ENCODE measurements at regions not wholly inside any gene's neighbourhood (a gene's known extent, or its start where the extent isn't known, plus 50 kb on each side); places are given as distances from the start of the nearest gene placed in this dataset.

GRCh38 chr7:41809529-41809939, 106.6 kb upstream of the INHBA start:
- DNase-seq (ENCODE audit: low read depth), result peak; percentile 59
- H3K4me3 ChIP-seq (ENCODE audit: low read depth, low read length), result no peak overlapping the region

- DNase-seq (ENCODE audit: low read depth), result no peak
- H3K4me3 ChIP-seq (ENCODE audit: low read depth, low read length), result no peak overlapping the region
Observed at GRCh38 chr7:41809116-41809515, 106.2 kb upstream of the INHBA start.

GRCh38 chr7:41808541-41808940, 105.7 kb upstream of the INHBA start:
- no peak overlapping the region for H3K4me3 ChIP-seq (ENCODE audit: low read depth, low read length)
- no peak for DNase-seq (ENCODE audit: low read depth)

- no peak for DNase-seq (ENCODE audit: low read depth)
- H3K4me3 ChIP-seq (ENCODE audit: low read depth, low read length), result no peak overlapping the region
Observed at GRCh38 chr7:41803569-41803968, 100.7 kb upstream of the INHBA start.

GRCh38 chr7:41796331-41796730, 93.4 kb upstream of the INHBA start:
- H3K4me3 ChIP-seq (ENCODE audit: low read depth, low read length), result no peak overlapping the region
- peak; percentile 4 for DNase-seq (ENCODE audit: low read depth)

- DNase-seq (ENCODE audit: low read depth), result no peak
- no peak overlapping the region for H3K4me3 ChIP-seq (ENCODE audit: low read depth, low read length)
Observed at GRCh38 chr7:41795276-41795833, 92.5 kb upstream of the INHBA start.

- DNase-seq (ENCODE audit: low read depth), result no peak
- H3K4me3 ChIP-seq (ENCODE audit: low read depth, low read length), result no peak overlapping the region
Observed at GRCh38 chr7:41793556-41793955, 90.7 kb upstream of the INHBA start.

GRCh38 chr7:41792120-41792519, 89.2 kb upstream of the INHBA start:
- peak; percentile 5 for DNase-seq (ENCODE audit: low read depth)
- no peak overlapping the region for H3K4me3 ChIP-seq (ENCODE audit: low read depth, low read length)

DNA sequence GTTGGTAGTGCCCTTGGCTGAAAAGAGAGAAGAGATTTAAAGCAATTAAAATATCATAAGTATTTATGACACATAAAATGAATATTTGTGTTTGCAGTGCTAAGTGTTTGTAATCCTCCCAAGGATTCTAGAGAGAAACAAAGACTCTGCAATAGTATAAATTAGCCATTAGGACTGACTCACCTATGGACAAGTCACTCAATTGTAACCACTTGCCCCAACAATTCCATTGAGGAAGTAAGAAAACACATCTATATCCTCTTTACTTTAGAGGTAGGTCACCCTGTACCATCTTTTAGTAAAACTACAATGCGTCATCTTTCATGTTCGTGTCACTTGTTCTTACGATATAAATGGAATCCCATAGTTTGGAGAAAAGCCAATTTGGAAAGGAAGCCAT, 85.7 kb upstream of the INHBA start:
- DNase-seq (ENCODE audit: low read depth), result no peak
- H3K4me3 ChIP-seq (ENCODE audit: low read depth, low read length), result no peak overlapping the region

GRCh38 chr7:41787651-41788350, 84.9 kb upstream of the INHBA start:
- DNase-seq (ENCODE audit: low read depth), result no peak
- H3K4me3 ChIP-seq (ENCODE audit: low read depth, low read length), result no peak overlapping the region

DNA sequence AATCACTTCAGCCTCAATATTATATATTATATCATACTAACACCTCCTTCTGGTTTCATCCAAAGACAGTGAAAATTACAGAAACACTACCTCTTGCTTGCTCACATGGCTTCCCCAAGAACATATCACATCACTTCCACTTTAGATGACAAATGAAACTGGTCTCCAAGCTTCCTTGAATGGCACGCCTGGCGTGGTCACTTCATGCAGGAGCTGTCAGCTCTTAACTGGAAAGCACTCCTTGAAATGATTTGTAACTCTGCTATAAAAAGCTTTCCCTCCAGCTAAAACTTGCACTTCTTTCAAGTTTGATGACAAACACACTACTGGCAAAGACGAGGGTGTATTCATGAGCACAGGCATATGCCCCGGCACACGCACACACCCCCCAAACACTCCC, 84.1 kb upstream of the INHBA start:
- DNase-seq (ENCODE audit: low read depth), result no peak
- no peak overlapping the region for H3K4me3 ChIP-seq (ENCODE audit: low read depth, low read length)

DNA sequence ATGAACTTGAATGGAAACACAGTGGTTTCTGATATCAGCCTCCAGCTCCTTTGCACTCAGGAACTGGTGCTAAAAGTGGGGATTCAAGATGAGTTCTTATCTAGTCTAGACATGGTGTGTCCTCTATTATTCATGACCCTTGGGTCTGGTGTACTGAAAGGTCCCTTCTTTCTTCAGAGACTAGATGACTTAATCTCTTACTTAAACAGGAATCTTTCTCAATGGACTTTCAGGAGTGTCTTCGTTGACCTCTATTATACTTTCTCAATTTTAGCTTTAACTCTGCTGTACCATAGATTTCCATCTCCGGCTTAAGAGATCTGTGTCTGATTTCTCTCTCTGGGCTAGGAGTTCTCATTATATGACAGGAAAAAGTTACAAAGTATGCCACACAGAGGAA, 83.5 kb upstream of the INHBA start:
- DNase-seq (ENCODE audit: low read depth), result no peak
- H3K4me3 ChIP-seq (ENCODE audit: low read depth, low read length), result no peak overlapping the region

- DNase-seq (ENCODE audit: low read depth), result no peak
Observed at GRCh38 chr7:41785840-41786239, 83.0 kb upstream of the INHBA start.

DNA sequence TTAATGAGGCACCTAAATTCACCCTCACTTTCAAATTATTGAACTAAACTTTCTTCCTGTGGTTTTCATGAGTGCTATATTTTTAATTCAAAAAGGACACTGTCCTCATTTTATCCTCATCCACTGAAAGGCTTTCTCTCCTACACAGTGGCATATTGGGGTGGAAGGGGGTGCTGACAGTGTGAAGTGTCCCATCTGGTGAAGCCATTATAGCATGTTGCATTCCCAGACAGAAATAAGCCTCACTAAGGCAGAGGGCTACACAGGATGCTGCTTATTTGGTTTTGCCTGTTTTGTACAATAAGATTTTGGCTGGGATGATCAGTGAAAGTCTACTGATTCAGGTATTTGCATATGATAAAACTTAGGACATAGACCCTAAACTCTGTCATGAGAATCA, 82.4 kb upstream of the INHBA start:
- no peak overlapping the region for H3K4me3 ChIP-seq (ENCODE audit: low read depth, low read length)
- DNase-seq (ENCODE audit: low read depth), result no peak

More at GRCh38 chr7:41785840-41786239, 83.0 kb upstream of the INHBA start:
- H3K4me3 ChIP-seq (ENCODE audit: low read depth, low read length), result no peak overlapping the region

DNA sequence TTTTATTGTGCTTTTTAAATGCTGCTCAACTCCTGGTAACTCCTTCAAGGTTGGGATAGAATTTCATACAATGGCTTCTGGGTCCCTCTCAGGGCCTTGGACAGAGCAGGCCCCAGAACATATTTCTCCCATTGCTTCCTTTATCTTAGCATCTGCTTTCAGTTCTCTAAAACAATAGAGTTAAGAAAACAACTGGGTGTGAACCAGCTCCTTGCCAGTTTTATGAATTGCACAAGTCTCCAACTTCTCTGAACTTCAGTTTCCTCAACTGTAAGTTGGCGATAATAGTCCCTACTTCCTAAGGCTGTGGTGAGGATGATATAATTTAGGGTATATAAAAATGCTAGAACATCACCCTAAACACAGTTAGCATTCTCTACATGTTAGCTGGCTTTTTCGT, 77.0 kb upstream of the INHBA start:
- DNase-seq (ENCODE audit: low read depth), result no peak

GRCh38 chr7:41777894-41778596, 75.2 kb upstream of the INHBA start:
- no peak for DNase-seq (ENCODE audit: low read depth)

More for the DNA sequence above, 77.0 kb upstream of the INHBA start:
- H3K4me3 ChIP-seq (ENCODE audit: low read depth, low read length), result no peak overlapping the region

GRCh38 chr7:41774966-41775365, 72.1 kb upstream of the INHBA start:
- no peak overlapping the region for H3K4me3 ChIP-seq (ENCODE audit: low read depth, low read length)
- DNase-seq (ENCODE audit: low read depth), result no peak

More at GRCh38 chr7:41777894-41778596, 75.2 kb upstream of the INHBA start:
- no peak overlapping the region for H3K4me3 ChIP-seq (ENCODE audit: low read depth, low read length)

DNA sequence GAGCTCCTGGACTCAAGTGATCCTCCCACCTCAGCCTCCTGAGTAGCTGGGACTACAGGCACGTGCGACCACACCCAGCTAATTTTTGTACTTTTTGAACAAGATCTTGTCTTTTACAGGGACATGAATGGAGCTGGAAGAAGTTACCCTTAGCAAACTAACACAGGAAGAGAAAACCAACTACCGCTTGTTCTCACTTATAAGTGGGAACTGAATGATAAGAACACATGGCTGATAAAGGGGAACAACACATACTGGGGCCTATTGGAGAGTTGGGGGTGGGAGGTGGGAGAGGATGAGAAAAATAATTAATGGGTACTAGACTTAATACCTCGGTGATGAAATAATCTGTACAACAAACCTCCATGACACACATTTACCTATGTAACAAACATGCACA, 70.9 kb upstream of the INHBA start:
- no peak overlapping the region for H3K4me3 ChIP-seq (ENCODE audit: low read depth, low read length)
- DNase-seq (ENCODE audit: low read depth), result no peak

DNA sequence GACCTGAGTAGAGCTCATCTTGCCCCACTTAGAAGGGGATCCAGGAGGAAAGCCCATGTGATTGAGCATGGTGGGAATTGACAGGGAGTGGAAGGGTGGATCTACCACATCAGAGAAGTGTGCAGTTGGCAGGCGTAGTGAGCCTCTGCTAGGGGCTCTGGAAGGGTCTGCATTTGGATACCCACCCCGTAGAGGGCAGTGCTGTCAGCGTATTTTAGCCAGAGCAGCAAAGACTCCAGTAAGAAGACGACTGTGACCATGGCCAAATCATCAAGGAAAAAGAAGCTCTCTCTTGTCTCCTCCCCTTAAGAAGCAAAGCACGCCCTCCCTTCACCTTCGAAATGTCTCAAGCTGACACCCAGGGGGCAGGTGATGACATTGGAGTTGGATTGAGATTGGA, 68.8 kb upstream of the INHBA start:
- no peak for DNase-seq (ENCODE audit: low read depth)
- no peak overlapping the region for H3K4me3 ChIP-seq (ENCODE audit: low read depth, low read length)

DNA sequence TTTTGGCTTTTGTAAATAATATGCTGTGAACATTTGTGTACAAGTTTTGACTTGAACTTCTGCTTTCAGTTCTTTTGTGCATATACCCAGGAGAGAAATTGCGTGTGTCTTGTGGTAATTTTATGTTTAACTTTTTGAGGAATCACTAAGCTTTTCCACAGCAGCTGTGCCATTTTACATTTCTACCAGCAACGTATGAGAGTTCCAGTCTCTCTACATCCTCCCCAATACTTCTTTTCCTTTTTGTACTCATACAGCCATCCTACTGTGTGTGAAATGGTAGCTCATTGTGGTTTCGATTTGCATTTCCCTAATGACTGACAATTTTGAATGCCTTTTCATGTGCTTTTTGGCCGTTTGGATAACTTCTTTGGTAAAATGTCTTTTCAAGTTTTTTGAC, 66.3 kb upstream of the INHBA start:
- no peak overlapping the region for H3K4me3 ChIP-seq (ENCODE audit: low read depth, low read length)
- DNase-seq (ENCODE audit: low read depth), result no peak

- no peak for DNase-seq (ENCODE audit: low read depth)
- H3K4me3 ChIP-seq (ENCODE audit: low read depth, low read length), result no peak overlapping the region
Observed at GRCh38 chr7:41763626-41764025, 60.7 kb upstream of the INHBA start.
